ENCODE measurements at regions not wholly inside any gene's neighbourhood (a gene's known extent, or its start where the extent isn't known, plus 50 kb on each side); places are given as distances from the start of the nearest gene placed in this dataset.
A peak's percentile ranks its signal among the peaks of the same experiment; 100 is the strongest.

GRCh38 chr9:115237385-115237998 lies 119.5 kb upstream of the TNC start:
- DNase-seq (no peak), ATAC-seq (no peak)
- intact Hi-C loops (cut with DNase I, micrococcal nuclease) = no loop called here

- ATAC-seq (no peak), DNase-seq (no peak)
- intact Hi-C loops (cut with DNase I, micrococcal nuclease) = no loop called here
These were observed 122.7 kb upstream of the TNC start for GRCh38 chr9:115240676-115241075.

GRCh38 chr9:115241641-115242040 lies 123.7 kb upstream of the TNC start:
- ATAC-seq (no peak), DNase-seq (no peak)
- intact Hi-C loops (cut with DNase I, micrococcal nuclease) = no loop called here

- DNase-seq (no peak), ATAC-seq (peak; percentile 57)
- intact Hi-C loops (cut with DNase I, micrococcal nuclease) = no loop called here
These were observed 131.5 kb upstream of the TNC start for GRCh38 chr9:115249488-115249887.

GRCh38 chr9:115250621-115251032 lies 132.7 kb upstream of the TNC start:
- ATAC-seq (no peak), DNase-seq (no peak)
- intact Hi-C loops (cut with DNase I, micrococcal nuclease) = no loop called here

- ATAC-seq = no peak
- intact Hi-C loops (cut with DNase I, micrococcal nuclease) = no loop called here
- DNase-seq = no peak
These were observed 136.6 kb upstream of the TNC start for GRCh38 chr9:115254287-115255180.

- intact Hi-C loops (cut with DNase I, micrococcal nuclease) = no loop called here
- DNase-seq (no peak), ATAC-seq (no peak)
These were observed 143.7 kb upstream of the TNC start for GRCh38 chr9:115261656-115262081.

GRCh38 chr9:115262477-115262876 lies 144.5 kb upstream of the TNC start:
- ATAC-seq (peak; percentile 100), DNase-seq (peak; percentile 90 to 91)
- intact Hi-C loops (cut with DNase I, micrococcal nuclease) = no loop called here

GRCh38 chr9:115262952-115263351 lies 145.0 kb upstream of the TNC start:
- DNase-seq (no peak), ATAC-seq (no peak)
- intact Hi-C loops (cut with DNase I, micrococcal nuclease) = no loop called here

GRCh38 chr9:115263371-115264075 lies 145.6 kb upstream of the TNC start:
- intact Hi-C loops (cut with DNase I, micrococcal nuclease) = no loop called here
- ATAC-seq (no peak), DNase-seq (no peak)

- intact Hi-C loops (cut with DNase I, micrococcal nuclease) = no loop called here
- DNase-seq = no peak
- no peak for ATAC-seq
These were observed 146.4 kb upstream of the TNC start for GRCh38 chr9:115264313-115264712.

GRCh38 chr9:115267790-115268189 lies 149.8 kb upstream of the TNC start:
- ATAC-seq (no peak), DNase-seq (no peak)
- intact Hi-C loops (cut with DNase I, micrococcal nuclease) = no loop called here

- DNase-seq (peak in 1 of 2 donors; percentile 24), ATAC-seq (peak; percentile 75)
- intact Hi-C loops (cut with DNase I, micrococcal nuclease) = no loop called here
These were observed 157.8 kb upstream of the TNC start for GRCh38 chr9:115275753-115276152.

GRCh38 chr9:115276621-115277020 lies 158.7 kb upstream of the TNC start:
- no peak for ATAC-seq
- intact Hi-C loops (cut with DNase I, micrococcal nuclease) = no loop called here
- no peak for DNase-seq

- intact Hi-C loops (cut with DNase I, micrococcal nuclease) = no loop called here
- DNase-seq (no peak), ATAC-seq (no peak)
These were observed 159.3 kb upstream of the TNC start for GRCh38 chr9:115277301-115277700.

GRCh38 chr9:115278326-115279035 lies 160.5 kb upstream of the TNC start:
- ATAC-seq = no peak
- DNase-seq = no peak
- intact Hi-C loops (cut with DNase I, micrococcal nuclease) = no loop called here

- ATAC-seq (peak; percentile 65), DNase-seq (no peak)
- intact Hi-C loops (cut with DNase I, micrococcal nuclease) = no loop called here
These were observed 165.4 kb upstream of the TNC start for GRCh38 chr9:115283395-115283794.

GRCh38 chr9:115285836-115286235 lies 167.9 kb upstream of the TNC start:
- ATAC-seq (no peak), DNase-seq (no peak)
- intact Hi-C loops (cut with DNase I, micrococcal nuclease) = no loop called here

- ATAC-seq (no peak), DNase-seq (no peak)
- intact Hi-C loops (cut with DNase I, micrococcal nuclease) = no loop called here
These were observed 168.5 kb upstream of the TNC start for GRCh38 chr9:115286411-115286810.

All from left colon (tissue), 2 donors.